WI38 (cell line): ENCODE measurements at regions not wholly inside any gene's neighbourhood (a gene's known extent, or its start where the extent isn't known, plus 50 kb on each side); places are given as distances from the start of the nearest gene placed in this dataset.
A peak's percentile ranks its signal among the peaks of the same experiment; 100 is the strongest.

Experiments
- H3K4me3 ChIP-seq: 2 replicates; pipeline ENCODE4 v1.5.1; 2011; ENCODE audit warnings: low read depth, mild to moderate bottlenecking, control low read depth, low read length
- CTCF ChIP-seq: IDR thresholded peaks from 2 replicates; pipeline ENCODE4 v1.5.1; 2012; ENCODE audit warnings: low read depth, mild to moderate bottlenecking, control low read depth, low read length

GRCh38 chr15:62940093-62940754 is 102.3 kb upstream of the TPM1 start:
- no peak for TF ChIP-seq CTCF
- peak overlapping the region; percentile 23; the same call in 1 of the 2 replicates for H3K4me3 ChIP-seq

- no peak overlapping the region for H3K4me3 ChIP-seq
- TF ChIP-seq CTCF, result no peak
Measured at GRCh38 chr15:62940755-62941361, 101.7 kb upstream of the TPM1 start.

- no peak overlapping the region for H3K4me3 ChIP-seq
- no peak for TF ChIP-seq CTCF
Measured at GRCh38 chr15:62941699-62942098, 100.8 kb upstream of the TPM1 start.

- TF ChIP-seq CTCF, result no peak
Measured at GRCh38 chr15:62942428-62942827, 100.1 kb upstream of the TPM1 start.

GRCh38 chr15:62945063-62945462 is 97.5 kb upstream of the TPM1 start:
- TF ChIP-seq CTCF, result no peak
- no peak overlapping the region for H3K4me3 ChIP-seq

More at GRCh38 chr15:62942428-62942827, 100.1 kb upstream of the TPM1 start:
- H3K4me3 ChIP-seq, result no peak overlapping the region

GRCh38 chr15:62945760-62946159 is 96.8 kb upstream of the TPM1 start:
- no peak for TF ChIP-seq CTCF
- H3K4me3 ChIP-seq, result no peak overlapping the region

- H3K4me3 ChIP-seq, result no peak overlapping the region
- TF ChIP-seq CTCF, result no peak
Measured at GRCh38 chr15:62946940-62947339, 95.6 kb upstream of the TPM1 start.
